ENCODE measurements at regions not wholly inside any gene's neighbourhood (a gene's known extent, or its start where the extent isn't known, plus 50 kb on each side); places are given as distances from the start of the nearest gene placed in this dataset.

GRCh38 chr12:53807322-53807860 lies 55.6 kb upstream of the CISTR start:
- intact Hi-C loops (cut with DNase I, micrococcal nuclease): no loop called here
- no peak overlapping the region for H3K27ac Mint-ChIP-seq
- POLR2A ChIA-PET: no interaction called here
- no peak overlapping the region for H3K4me3 Mint-ChIP-seq
- no peaks in the 10 kb centered on the region for H3K9me3 Mint-ChIP-seq
- Histone ChIP-seq H3K27ac (ENCODE audit: low read depth in 1 of 2, low read length in 2 of 2) (no peak overlapping the region), H3K9me3 (ENCODE audit: control insufficient read depth in 1 of 2, insufficient read depth in 1 of 2, low read length in 2 of 2) (no peaks in the 10 kb centered on the region), H3K27me3 (ENCODE audit: control insufficient read depth in 1 of 2, insufficient read depth in 2 of 2, low read length in 2 of 2) (peaks cover 26 to 43% of the 10 kb centered on the region in 2 experiments), H3K36me3 (ENCODE audit: insufficient read depth, low read length) (no peaks in the 10 kb centered on the region), H3K4me1 (ENCODE audit: insufficient read depth, low read length) (no peaks in the 10 kb centered on the region), H3K4me3 (ENCODE audit: low read length) (no peak overlapping the region)
- CTCF ChIA-PET: interaction anchor here (0.6 kb wide), 1 partner anchor 17 kb away, joined by 3 read pairs; no protein-coding TSS in a partner anchor
- DNase-seq (no peak), ATAC-seq (ENCODE audit: poor library complexity) (no peak)
- H3K36me3 Mint-ChIP-seq (ENCODE audit: low read depth): no peaks in the 10 kb centered on the region
- no peaks in the 10 kb centered on the region for H3K4me1 Mint-ChIP-seq (ENCODE audit: low read depth)
- H3K27me3 Mint-ChIP-seq: peaks cover 26% of the 10 kb centered on the region
- no peak for TF ChIP-seq CTCF (IDR thresholded peaks at IDR 0.05)

GRCh38 chr12:53808023-53808705 lies 56.4 kb upstream of the CISTR start:
- Histone ChIP-seq H3K4me1 (ENCODE audit: insufficient read depth, low read length) (no peaks in the 10 kb centered on the region), H3K4me3 (ENCODE audit: low read length) (no peak overlapping the region), H3K27ac (ENCODE audit: low read depth in 1 of 2, low read length in 2 of 2) (no peak overlapping the region), H3K27me3 (ENCODE audit: control insufficient read depth in 1 of 2, insufficient read depth in 2 of 2, low read length in 2 of 2) (peaks cover 22 to 42% of the 10 kb centered on the region in 2 experiments), H3K9me3 (ENCODE audit: control insufficient read depth in 1 of 2, insufficient read depth in 1 of 2, low read length in 2 of 2) (no peaks in the 10 kb centered on the region), H3K36me3 (ENCODE audit: insufficient read depth, low read length) (no peaks in the 10 kb centered on the region)
- POLR2A ChIA-PET: no interaction called here
- Mint-ChIP-seq H3K36me3 (ENCODE audit: low read depth) (no peaks in the 10 kb centered on the region), H3K9me3 (no peaks in the 10 kb centered on the region), H3K27me3 (peaks cover 22% of the 10 kb centered on the region), H3K27ac (no peak overlapping the region), H3K4me1 (ENCODE audit: low read depth) (no peaks in the 10 kb centered on the region), H3K4me3 (no peak overlapping the region)
- intact Hi-C loops (cut with DNase I, micrococcal nuclease): no loop called here
- DNase-seq (no peak), ATAC-seq (ENCODE audit: poor library complexity) (no peak)
- CTCF ChIA-PET: no interaction called here
- no peak for TF ChIP-seq CTCF (IDR thresholded peaks at IDR 0.05)

GRCh38 chr12:53809005-53809404 lies 57.2 kb upstream of the CISTR start:
- Histone ChIP-seq H3K27ac (ENCODE audit: low read depth in 1 of 2, low read length in 2 of 2) (no peak overlapping the region), H3K4me1 (ENCODE audit: insufficient read depth, low read length) (no peaks in the 10 kb centered on the region), H3K4me3 (ENCODE audit: low read length) (no peak overlapping the region), H3K36me3 (ENCODE audit: insufficient read depth, low read length) (no peaks in the 10 kb centered on the region), H3K9me3 (ENCODE audit: control insufficient read depth in 1 of 2, insufficient read depth in 1 of 2, low read length in 2 of 2) (no peaks in the 10 kb centered on the region), H3K27me3 (ENCODE audit: control insufficient read depth in 1 of 2, insufficient read depth in 2 of 2, low read length in 2 of 2) (peaks cover 19 to 42% of the 10 kb centered on the region in 2 experiments)
- DNase-seq: no peak
- H3K4me1 Mint-ChIP-seq (ENCODE audit: low read depth): no peaks in the 10 kb centered on the region
- ChIA-PET CTCF (interaction anchor here (0.7 kb wide), 1 partner anchor 8 kb away, joined by 3 read pairs; no protein-coding TSS in a partner anchor), POLR2A (no interaction called here)
- no peak for ATAC-seq (ENCODE audit: poor library complexity)
- H3K36me3 Mint-ChIP-seq (ENCODE audit: low read depth): no peaks in the 10 kb centered on the region
- H3K27ac Mint-ChIP-seq: no peak overlapping the region
- H3K9me3 Mint-ChIP-seq: no peaks in the 10 kb centered on the region
- no peak overlapping the region for H3K4me3 Mint-ChIP-seq
- no peak for TF ChIP-seq CTCF (IDR thresholded peaks at IDR 0.05)
- H3K27me3 Mint-ChIP-seq: peaks cover 24% of the 10 kb centered on the region
- intact Hi-C loops (cut with DNase I, micrococcal nuclease): no loop called here
